ENCODE measurements at regions not wholly inside any gene's neighbourhood (a gene's known extent, or its start where the extent isn't known, plus 50 kb on each side); places are given as distances from the start of the nearest gene placed in this dataset.

GRCh38 chr13:68597641-68598040 lies 1367.5 kb upstream of the PCDH9 start:
- TF ChIP-seq CTCF (optimal IDR thresholded peaks at IDR 0.05 in 1 of 3, IDR thresholded peaks at IDR 0.05 in 1 of 3, conservative IDR thresholded peaks at IDR 0.05 in 1 of 3; ENCODE audit: extremely low read depth in 1 of 3, insufficient read depth in 2 of 3, low read length in 3 of 3) (no peak), EZH2 (IDR thresholded peaks at IDR 0.05; ENCODE audit: low read length) (no peak)
- Histone ChIP-seq H3K4me2 (ENCODE audit: control insufficient read depth, extremely low read depth, insufficient read depth, low read depth, low read length) (no peak overlapping the region), H3K9ac (ENCODE audit: control insufficient read depth, extremely low read depth, insufficient read depth, low read length) (no peak overlapping the region), H3K9me1 (ENCODE audit: control insufficient read depth, extremely low read depth, insufficient read depth, low read length) (no peaks in the 10 kb centered on the region), H3K36me3 (ENCODE audit: control insufficient read depth in 2 of 2, extremely low read depth in 1 of 2, insufficient read depth in 2 of 2, low read length in 2 of 2) (no peaks in the 10 kb centered on the region), H2AFZ (ENCODE audit: control insufficient read depth, low read length) (no peak overlapping the region), H3K27me3 (ENCODE audit: control insufficient read depth, extremely low read depth, insufficient read depth, low read length) (no peaks in the 10 kb centered on the region), H3K79me2 (ENCODE audit: control insufficient read depth, insufficient read depth, low read length) (no peaks in the 10 kb centered on the region), H3K9me3 (ENCODE audit: control insufficient read depth, low read depth, low read length) (no peaks in the 10 kb centered on the region), H3K4me3 (ENCODE audit: control insufficient read depth in 2 of 3, extremely low read depth in 1 of 3, insufficient read depth in 2 of 3, low read depth in 1 of 3, low read length in 3 of 3) (no peak overlapping the region), H3K4me1 (ENCODE audit: control insufficient read depth, extremely low read depth, insufficient read depth, low read length) (no peaks in the 10 kb centered on the region), H4K20me1 (ENCODE audit: control insufficient read depth, extremely low read depth, insufficient read depth, low read length) (no peaks in the 10 kb centered on the region), H3K27ac (ENCODE audit: control insufficient read depth, insufficient read depth, low read length) (no peak overlapping the region)
- FAIRE-seq (no peak), DNase-seq (ENCODE audit: low read depth, low spot score) (no peak)
- dilution Hi-C loops (cut with MboI; ENCODE audit: extremely low pct_ligation_motif_present, low sequenced_read_pairs) = no loop called here

- H3K4me3 ChIP-seq (ENCODE audit: control insufficient read depth in 2 of 3, extremely low read depth in 1 of 3, insufficient read depth in 2 of 3, low read depth in 1 of 3, low read length in 3 of 3) = no peak overlapping the region
- H3K4me1 ChIP-seq (ENCODE audit: control insufficient read depth, extremely low read depth, insufficient read depth, low read length) = no peaks in the 10 kb centered on the region
- no peak overlapping the region for H3K27ac ChIP-seq (ENCODE audit: control insufficient read depth, insufficient read depth, low read length)
- no peaks in the 10 kb centered on the region for H4K20me1 ChIP-seq (ENCODE audit: control insufficient read depth, extremely low read depth, insufficient read depth, low read length)
- no peaks in the 10 kb centered on the region for H3K9me1 ChIP-seq (ENCODE audit: control insufficient read depth, extremely low read depth, insufficient read depth, low read length)
- DNase-seq (ENCODE audit: low read depth, low spot score) (no peak), FAIRE-seq (no peak)
- TF ChIP-seq CTCF (optimal IDR thresholded peaks at IDR 0.05 in 1 of 3, IDR thresholded peaks at IDR 0.05 in 1 of 3, conservative IDR thresholded peaks at IDR 0.05 in 1 of 3; ENCODE audit: extremely low read depth in 1 of 3, insufficient read depth in 2 of 3, low read length in 3 of 3) (no peak), EZH2 (IDR thresholded peaks at IDR 0.05; ENCODE audit: low read length) (no peak)
- no peak overlapping the region for H3K9ac ChIP-seq (ENCODE audit: control insufficient read depth, extremely low read depth, insufficient read depth, low read length)
- dilution Hi-C loops (cut with MboI; ENCODE audit: extremely low pct_ligation_motif_present, low sequenced_read_pairs) = no loop called here
- H3K4me2 ChIP-seq (ENCODE audit: control insufficient read depth, extremely low read depth, insufficient read depth, low read depth, low read length) = no peak overlapping the region
- no peaks in the 10 kb centered on the region for H3K36me3 ChIP-seq (ENCODE audit: control insufficient read depth in 2 of 2, extremely low read depth in 1 of 2, insufficient read depth in 2 of 2, low read length in 2 of 2)
- no peaks in the 10 kb centered on the region for H3K27me3 ChIP-seq (ENCODE audit: control insufficient read depth, extremely low read depth, insufficient read depth, low read length)
- H3K9me3 ChIP-seq (ENCODE audit: control insufficient read depth, low read depth, low read length) = no peaks in the 10 kb centered on the region
- no peaks in the 10 kb centered on the region for H3K79me2 ChIP-seq (ENCODE audit: control insufficient read depth, insufficient read depth, low read length)
- H2AFZ ChIP-seq (ENCODE audit: control insufficient read depth, low read length) = no peak overlapping the region
Measured at GRCh38 chr13:68588623-68589022, 1358.5 kb upstream of the PCDH9 start.

All from keratinocyte (primary cell).